GM18870 (cell line): ENCODE measurements at regions not wholly inside any gene's neighbourhood (a gene's known extent, or its start where the extent isn't known, plus 50 kb on each side); places are given as distances from the start of the nearest gene placed in this dataset.

Source experiments
- ATAC-seq: cut with Tn5 transposase; IDR thresholded peaks from one replicate; pipeline ENCODE4 v1.9.1; 2021; ENCODE audit warnings: moderate library complexity; ENCODE audit not compliant: unreplicated experiment

DNA sequence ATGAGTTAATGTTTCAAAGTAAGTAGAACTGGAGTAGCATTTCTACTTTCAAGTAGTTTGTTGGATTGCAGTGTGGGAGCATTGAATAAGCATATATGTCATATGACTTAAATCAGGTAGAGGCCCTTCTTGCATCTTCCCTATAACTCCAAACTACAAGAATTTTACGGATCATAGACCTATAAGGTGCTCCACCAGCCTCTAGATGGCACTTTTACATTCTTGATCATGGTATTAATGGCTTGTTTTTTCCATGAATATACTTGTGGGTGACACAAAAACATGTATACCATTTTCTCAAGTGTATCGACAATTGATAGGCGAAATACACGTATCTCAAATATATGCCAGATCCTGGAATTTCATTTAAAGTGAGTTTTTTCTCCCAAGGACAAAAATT lies 311.1 kb downstream of the ZPLD1 start:
- no peak for ATAC-seq

DNA sequence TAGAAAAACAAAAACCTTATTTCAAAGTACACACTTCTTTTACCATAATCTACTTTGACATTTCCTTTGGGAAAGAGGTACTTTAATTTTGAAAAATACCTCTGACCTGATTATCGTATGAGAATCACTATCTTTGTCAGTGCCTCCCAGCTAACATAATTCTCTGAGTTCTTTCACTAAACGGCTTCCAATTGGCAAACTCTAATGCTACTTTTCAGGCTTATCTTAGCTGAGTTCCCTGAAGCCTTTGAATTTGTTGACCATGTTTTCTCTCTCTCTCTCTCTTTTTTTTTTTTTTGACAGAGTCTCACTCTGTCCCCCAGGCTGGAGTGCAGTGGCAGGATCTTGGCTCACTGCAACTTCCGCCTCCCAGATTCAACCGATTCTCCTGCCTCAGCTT lies 312.8 kb downstream of the ZPLD1 start:
- ATAC-seq: no peak

DNA sequence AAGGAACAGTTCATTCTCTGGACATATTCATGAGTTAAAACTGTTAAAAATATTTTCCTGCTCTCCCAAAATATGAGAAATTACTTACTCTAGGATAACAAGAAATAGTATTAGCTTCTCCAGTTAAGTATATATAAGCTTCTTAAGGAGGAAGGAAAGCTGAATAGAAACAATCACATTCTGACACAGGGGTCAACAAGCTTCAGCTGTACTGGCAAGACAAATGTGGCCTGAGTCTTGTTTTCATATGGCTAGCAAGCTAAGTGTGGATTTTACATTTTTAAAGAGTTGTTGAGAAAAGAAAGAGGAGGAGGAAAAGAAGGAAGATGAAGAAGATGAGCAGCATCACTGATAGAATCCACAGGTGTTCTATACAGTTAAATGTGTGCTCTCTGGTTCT lies 313.8 kb downstream of the ZPLD1 start:
- no peak for ATAC-seq

- ATAC-seq: no peak
Measured at GRCh38 chr3:102750322-102750721, 315.5 kb downstream of the ZPLD1 start.

- no peak for ATAC-seq
Measured at GRCh38 chr3:102753901-102754300, 319.1 kb downstream of the ZPLD1 start.

- no peak for ATAC-seq
Measured at GRCh38 chr3:102756706-102757105, 321.9 kb downstream of the ZPLD1 start.

DNA sequence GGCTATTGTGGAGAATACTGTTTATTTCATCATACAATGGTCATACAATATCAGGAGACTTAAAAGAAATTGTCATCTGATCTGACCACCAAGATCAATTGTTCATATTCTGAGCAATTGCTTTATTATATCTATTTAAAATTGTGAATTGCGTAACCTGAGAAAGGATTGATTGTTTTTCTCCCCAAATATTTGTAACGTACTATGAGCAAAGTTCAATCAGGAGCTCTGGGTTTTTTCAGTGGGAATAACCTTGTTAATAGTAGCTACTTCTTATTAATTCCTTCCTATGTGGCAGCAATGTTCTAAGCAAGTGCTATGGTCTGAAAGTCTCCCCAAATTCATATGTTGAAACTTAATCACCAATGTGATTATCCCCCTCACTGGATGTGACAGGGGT lies 323.1 kb downstream of the ZPLD1 start:
- no peak for ATAC-seq

DNA sequence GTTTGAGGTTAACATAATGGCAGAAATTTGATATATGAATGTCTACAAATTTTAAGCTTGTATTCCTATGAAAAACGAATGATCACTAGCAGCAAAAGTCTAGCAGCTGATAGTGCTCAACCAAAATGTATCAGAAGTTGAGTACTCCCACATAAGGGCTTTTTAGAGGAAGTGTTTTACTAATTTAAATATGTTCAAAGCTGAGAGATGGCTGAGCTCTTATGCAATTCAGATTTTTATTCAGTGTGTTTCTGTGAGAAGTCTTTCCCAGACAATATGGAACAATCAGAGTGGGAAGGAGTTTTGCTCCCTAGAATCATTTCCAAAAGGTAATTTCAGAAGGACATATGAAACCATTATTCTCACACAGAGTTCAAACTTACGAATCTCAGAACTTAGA lies 327.0 kb downstream of the ZPLD1 start:
- no peak for ATAC-seq

GRCh38 chr3:102790747-102791325 lies 356.0 kb downstream of the ZPLD1 start:
- ATAC-seq: no peak

DNA sequence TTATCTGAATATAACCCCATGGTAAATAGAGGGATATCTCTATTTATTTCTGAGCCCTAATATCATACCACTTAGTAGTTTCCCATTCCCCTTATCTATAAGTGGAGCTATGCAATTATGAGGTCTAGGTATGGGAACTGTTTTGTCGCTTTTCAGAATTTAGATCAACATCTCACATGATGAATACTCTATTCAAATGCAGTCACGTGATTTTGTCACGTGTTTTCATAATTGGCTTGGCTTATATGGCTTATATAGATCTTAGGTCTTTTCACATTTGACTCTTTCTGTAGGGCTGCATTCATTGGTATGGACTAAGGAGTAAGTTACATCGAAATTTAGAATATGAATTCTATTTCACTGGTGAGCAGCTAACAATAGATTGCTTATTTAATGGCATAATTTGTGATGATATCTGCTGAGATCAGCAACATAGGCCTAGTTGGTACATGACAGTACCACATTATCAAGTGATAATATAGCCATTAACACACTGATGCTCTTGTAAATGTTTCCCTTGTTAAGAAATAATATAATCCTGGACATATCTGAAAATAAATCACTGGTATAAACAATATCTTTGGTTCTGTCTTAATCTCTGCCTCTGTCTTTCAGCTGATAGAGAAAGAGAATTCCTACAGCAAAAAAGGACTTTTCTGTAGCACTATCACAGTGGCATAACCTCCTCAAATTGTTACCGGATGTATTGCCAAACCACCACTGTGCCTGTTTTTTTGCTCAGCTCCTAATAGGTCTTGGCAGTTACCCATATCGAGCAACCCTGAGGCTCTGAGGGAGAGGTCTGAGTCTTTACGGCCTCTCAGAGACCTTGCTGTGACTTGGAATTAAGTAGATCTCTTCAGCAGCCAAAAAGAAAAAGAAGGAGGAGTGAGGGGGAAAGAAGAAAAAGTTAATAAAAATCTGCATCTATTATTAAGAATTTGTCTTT lies 357.1 kb downstream of the ZPLD1 start:
- no peak for ATAC-seq

DNA sequence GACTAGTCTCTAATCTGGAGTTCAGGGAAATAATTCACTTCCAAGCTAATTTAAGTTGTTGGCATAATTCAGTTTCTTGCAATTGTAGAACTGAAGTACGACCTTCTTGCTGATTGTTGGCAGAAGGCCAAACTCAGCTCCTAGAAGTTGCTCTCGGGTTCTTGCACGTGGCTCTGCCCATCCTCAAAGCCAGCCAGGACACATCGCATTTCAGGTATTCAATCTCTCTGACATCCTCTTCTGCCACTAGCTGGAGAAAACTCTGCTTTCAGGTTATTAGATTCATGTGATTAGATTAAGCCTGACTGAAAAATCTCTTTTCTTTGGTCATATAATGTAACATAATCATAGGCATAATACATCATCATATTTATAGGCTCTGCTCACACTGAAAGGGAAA lies 362.0 kb downstream of the ZPLD1 start:
- ATAC-seq: no peak

DNA sequence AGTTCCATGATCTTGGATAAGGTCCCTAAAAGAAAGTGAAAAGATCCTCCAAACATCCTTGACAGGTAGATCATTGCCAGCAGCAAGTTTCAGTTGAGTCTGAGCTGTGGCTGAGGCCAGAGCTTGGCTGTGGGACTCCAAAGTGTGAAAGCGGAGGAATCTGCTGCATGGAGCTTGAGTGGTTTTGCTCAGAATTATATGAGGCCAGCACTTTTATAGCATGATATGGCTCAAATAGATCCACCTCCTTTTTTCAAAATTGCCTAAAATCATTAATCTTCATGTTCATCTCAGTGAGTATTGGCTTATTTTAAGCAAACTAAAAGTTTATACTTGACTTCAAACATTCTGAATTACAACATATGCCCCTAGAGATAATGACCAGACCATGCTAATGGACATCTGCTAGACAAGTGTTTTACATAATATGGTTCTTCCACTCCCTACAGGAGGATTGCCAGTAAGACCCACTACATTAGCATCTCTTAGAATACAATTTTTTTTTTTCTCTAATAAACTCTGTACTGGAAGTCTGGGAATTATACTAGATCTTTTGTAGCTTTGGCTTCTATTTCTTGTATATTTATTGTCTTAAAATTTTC lies 368.1 kb downstream of the ZPLD1 start:
- no peak for ATAC-seq

DNA sequence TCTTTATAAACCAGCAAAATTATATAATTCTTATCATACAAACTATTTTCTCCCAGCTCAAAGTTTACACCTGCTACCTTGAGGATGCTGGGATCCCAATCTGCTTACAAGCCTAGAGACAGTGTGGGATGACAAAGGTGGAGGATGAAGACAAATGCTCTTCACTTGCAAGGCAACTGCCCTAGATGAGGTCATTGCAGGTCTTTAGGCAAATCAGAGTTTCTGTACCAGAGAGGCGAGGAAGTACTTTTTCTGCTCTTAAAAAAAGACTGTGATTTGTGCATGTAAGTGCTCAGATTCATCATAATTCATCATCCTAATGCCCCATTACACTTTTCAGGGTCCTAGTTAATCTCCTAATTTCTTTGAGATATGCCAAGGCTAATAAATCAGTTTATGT lies 376.1 kb downstream of the ZPLD1 start:
- no peak for ATAC-seq

GRCh38 chr3:102826636-102827035 lies 391.8 kb downstream of the ZPLD1 start:
- ATAC-seq: no peak

DNA sequence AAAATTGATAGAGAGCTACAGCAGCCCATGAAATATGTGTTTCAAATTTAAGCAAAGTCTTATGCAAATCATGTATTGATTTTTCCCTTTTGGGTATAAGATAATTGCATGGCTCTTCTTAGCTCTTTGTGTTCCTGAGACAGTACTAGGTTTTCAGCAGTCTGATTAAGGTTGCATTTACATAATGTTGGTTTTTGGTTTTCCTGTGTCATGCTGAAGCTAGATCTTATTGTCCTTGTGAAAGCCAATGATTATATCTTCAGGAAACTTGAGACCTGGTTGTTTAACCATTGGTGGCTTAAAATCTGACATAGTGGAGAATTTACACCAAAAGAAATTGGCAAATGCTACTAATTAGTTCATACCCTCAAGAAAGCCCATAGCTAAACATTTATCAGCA lies 392.6 kb downstream of the ZPLD1 start:
- ATAC-seq: no peak

GRCh38 chr3:102830415-102830814 lies 395.6 kb downstream of the ZPLD1 start:
- ATAC-seq: no peak

DNA sequence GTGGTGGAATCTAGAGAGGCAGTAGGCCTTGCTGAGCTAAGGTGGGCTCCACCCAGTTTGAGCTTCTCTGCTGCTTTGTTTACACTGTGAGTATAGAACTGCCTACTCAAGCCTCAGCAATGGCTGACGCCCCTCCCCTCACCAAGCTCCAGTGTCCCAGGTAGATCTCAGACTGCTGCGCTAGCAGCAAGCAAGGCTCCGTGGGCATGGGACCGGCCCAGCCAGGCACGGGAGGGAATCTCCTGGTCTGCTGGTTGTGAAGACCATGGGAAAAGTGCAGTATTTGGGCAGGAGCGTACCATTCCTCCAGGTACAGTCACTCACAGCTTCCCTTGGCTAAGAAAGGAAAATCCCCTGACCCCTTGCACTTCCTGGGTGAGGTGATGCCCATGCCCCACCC lies 407.1 kb downstream of the ZPLD1 start:
- ATAC-seq: no peak

GRCh38 chr3:102866845-102867244 lies 432.0 kb downstream of the ZPLD1 start:
- no peak for ATAC-seq

DNA sequence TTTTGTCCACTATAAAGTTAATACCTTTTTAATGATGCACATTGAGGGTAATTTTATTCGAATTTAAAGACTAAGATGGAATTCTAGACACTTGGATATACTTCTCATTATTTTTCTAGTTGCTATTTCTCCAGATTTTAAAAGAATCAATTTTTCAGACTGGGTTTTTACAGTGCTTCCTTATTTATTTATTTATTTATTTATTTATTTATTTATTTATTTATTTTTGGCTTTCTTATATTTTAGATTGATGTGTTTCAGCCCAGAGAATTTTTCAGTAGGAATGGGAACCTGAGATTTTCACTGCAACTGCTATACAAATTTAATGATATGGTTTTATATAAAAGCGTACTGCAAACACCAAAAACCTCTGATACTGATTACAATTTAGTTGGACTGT lies 448.7 kb downstream of the ZPLD1 start:
- ATAC-seq: no peak

- no peak for ATAC-seq
Measured at GRCh38 chr3:102885289-102885688, 450.5 kb downstream of the ZPLD1 start.

- no peak for ATAC-seq
Measured at GRCh38 chr3:102887431-102887830, 452.6 kb downstream of the ZPLD1 start.
